Hepatocyte (in vitro differentiated cells): ENCODE measurements at regions not wholly inside any gene's neighbourhood (a gene's known extent, or its start where the extent isn't known, plus 50 kb on each side); places are given as distances from the start of the nearest gene placed in this dataset.

Experiments
- CTCF ChIP-seq: fragments of 200-600 bp; sonication (generic); IDR thresholded peaks from 2 replicates; pipeline ENCODE4 v1.5.1; 2016; ENCODE audit warnings: antibody characterized with exemption, mild to moderate bottlenecking; ENCODE audit not compliant: poor library complexity
- EZH2 ChIP-seq: fragments of 200-600 bp; sonication (generic); IDR thresholded peaks from 2 replicates; pipeline ENCODE4 v1.6.1; 2016; ENCODE audit warnings: antibody characterized with exemption, mild to moderate bottlenecking, borderline replicate concordance
- EZH2phosphoT487 ChIP-seq: fragments of 200-600 bp; sonication (generic); IDR thresholded peaks from one replicate; pipeline ENCODE4 v1.6.1; 2018; ENCODE audit warnings: antibody characterized with exemption, mild to moderate bottlenecking, low read depth, moderate library complexity; ENCODE audit not compliant: unreplicated experiment, severe bottlenecking

GRCh38 chr9:13958672-13959071, 355.3 kb downstream of the NFIB start:
- TF ChIP-seq CTCF (no peak), EZH2 (no peak), EZH2phosphoT487 (no peak)
